ENCODE measurements at regions not wholly inside any gene's neighbourhood (a gene's known extent, or its start where the extent isn't known, plus 50 kb on each side); places are given as distances from the start of the nearest gene placed in this dataset.

DNA sequence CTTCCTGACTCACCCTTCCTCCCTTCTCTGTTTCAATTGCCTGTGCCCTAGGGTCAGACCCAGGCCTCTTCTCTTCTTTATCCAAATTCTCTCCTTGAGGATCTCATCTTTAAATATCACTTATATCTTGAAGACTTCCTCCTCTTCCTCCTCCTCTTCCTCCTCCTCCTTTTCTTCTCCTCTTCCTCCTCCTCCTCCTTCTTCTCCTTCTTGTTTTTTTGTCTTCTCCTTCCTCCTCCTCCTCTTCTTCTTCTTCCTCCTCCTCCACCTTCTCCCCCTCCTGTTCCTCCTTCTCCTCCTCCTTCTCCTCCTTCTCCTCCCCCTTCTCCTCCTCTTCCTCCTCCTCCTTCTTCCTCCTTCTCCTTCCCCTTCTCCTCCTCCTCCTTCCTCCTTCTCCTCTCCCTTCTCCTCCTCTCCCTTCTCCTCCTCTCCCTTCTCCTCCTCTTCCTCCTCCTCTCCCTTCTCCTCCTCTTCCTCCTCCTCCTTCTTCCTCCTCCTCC lies 127.6 kb upstream of the AKIRIN2 start:
- TF ChIP-seq, protein P1, sequence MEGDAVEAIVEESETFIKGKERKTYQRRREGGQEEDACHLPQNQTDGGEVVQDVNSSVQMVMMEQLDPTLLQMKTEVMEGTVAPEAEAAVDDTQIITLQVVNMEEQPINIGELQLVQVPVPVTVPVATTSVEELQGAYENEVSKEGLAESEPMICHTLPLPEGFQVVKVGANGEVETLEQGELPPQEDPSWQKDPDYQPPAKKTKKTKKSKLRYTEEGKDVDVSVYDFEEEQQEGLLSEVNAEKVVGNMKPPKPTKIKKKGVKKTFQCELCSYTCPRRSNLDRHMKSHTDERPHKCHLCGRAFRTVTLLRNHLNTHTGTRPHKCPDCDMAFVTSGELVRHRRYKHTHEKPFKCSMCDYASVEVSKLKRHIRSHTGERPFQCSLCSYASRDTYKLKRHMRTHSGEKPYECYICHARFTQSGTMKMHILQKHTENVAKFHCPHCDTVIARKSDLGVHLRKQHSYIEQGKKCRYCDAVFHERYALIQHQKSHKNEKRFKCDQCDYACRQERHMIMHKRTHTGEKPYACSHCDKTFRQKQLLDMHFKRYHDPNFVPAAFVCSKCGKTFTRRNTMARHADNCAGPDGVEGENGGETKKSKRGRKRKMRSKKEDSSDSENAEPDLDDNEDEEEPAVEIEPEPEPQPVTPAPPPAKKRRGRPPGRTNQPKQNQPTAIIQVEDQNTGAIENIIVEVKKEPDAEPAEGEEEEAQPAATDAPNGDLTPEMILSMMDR (conservative IDR thresholded peaks at IDR 0.05; ENCODE audit: low read depth, low read length) = no peak
- TF ChIP-seq EZH2 (IDR thresholded peaks at IDR 0.05; ENCODE audit: borderline replicate concordance, low read depth, low read length, poor library complexity, severe bottlenecking) = no peak
